ENCODE measurements at regions not wholly inside any gene's neighbourhood (a gene's known extent, or its start where the extent isn't known, plus 50 kb on each side); places are given as distances from the start of the nearest gene placed in this dataset.

- no peak for DNase-seq
Measured at GRCh38 chr2:14554849-14555545, 77.5 kb upstream of the LRATD1 start.

GRCh38 chr2:14557111-14557510 is 75.4 kb upstream of the LRATD1 start:
- DNase-seq, result no peak

- no peak for DNase-seq
Measured at GRCh38 chr2:14557916-14558315, 74.6 kb upstream of the LRATD1 start.

- DNase-seq, result no peak
Measured at GRCh38 chr2:14558335-14558919, 74.1 kb upstream of the LRATD1 start.

- no peak for DNase-seq
Measured at GRCh38 chr2:14560716-14561115, 71.8 kb upstream of the LRATD1 start.

- DNase-seq, result no peak
Measured at GRCh38 chr2:14563324-14563723, 69.2 kb upstream of the LRATD1 start.

- DNase-seq, result no peak
Measured at GRCh38 chr2:14565666-14566065, 66.9 kb upstream of the LRATD1 start.

- DNase-seq, result no peak
Measured at GRCh38 chr2:14567561-14567960, 65.0 kb upstream of the LRATD1 start.

GRCh38 chr2:14569294-14569693 is 63.2 kb upstream of the LRATD1 start:
- no peak for DNase-seq

GRCh38 chr2:14572633-14573032 is 59.9 kb upstream of the LRATD1 start:
- no peak for DNase-seq

GRCh38 chr2:14577843-14578242 is 54.7 kb upstream of the LRATD1 start:
- no peak for DNase-seq

Data from NCI-H2081 (cell line).